SK-N-SH (cell line): ENCODE measurements at regions not wholly inside any gene's neighbourhood (a gene's known extent, or its start where the extent isn't known, plus 50 kb on each side); places are given as distances from the start of the nearest gene placed in this dataset.

Experiments
- EP300 ChIP-seq, 2 experiments: IDR thresholded peaks; 2 replicates each; pipeline versions ENCODE4 v1.4.0 to v1.6.1; 2012; ENCODE audit warnings: borderline replicate concordance in 1 of 2, low read depth in 1 of 2, low read length in 1 of 2
- EZH2phosphoT487 ChIP-seq: fragments of 200-600 bp; sonication (generic); IDR thresholded peaks from 2 replicates; pipeline ENCODE4 v1.6.1; 2017; ENCODE audit warnings: low read depth, mixed run types, mild to moderate bottlenecking, antibody characterized with exemption, moderate library complexity, borderline replicate concordance
- FOXJ3 ChIP-seq: sonication (generic); formaldehyde crosslinking; IDR thresholded peaks from 2 replicates; pipeline ENCODE4 v1.5.1; 2020; ENCODE audit warnings: mild to moderate bottlenecking, missing genetic modification reagents
- POLR2AphosphoS5 ChIP-seq: IDR thresholded peaks from 2 replicates; pipeline ENCODE4 v1.6.1; 2012; ENCODE audit warnings: low read depth, low read length
- RAD21 ChIP-seq: IDR thresholded peaks from 2 replicates; pipeline ENCODE4 v1.6.1; 2012; ENCODE audit warnings: mild to moderate bottlenecking, low read length
- SIN3A ChIP-seq: IDR thresholded peaks from 2 replicates; pipeline ENCODE4 v1.6.1; 2012; ENCODE audit warnings: low read depth, mild to moderate bottlenecking, low read length, moderate library complexity, borderline replicate concordance
- TAF1 ChIP-seq: IDR thresholded peaks from 2 replicates; pipeline ENCODE4 v1.6.1; 2012; ENCODE audit warnings: low read depth, mild to moderate bottlenecking, low read length, moderate library complexity, borderline replicate concordance
- TCF12 ChIP-seq: IDR thresholded peaks from 2 replicates; pipeline ENCODE4 v1.4.0; 2012
- TEAD4 ChIP-seq: IDR thresholded peaks from 2 replicates; pipeline ENCODE4 v1.4.0; 2012; ENCODE audit warnings: mild to moderate bottlenecking, borderline replicate concordance; ENCODE audit not compliant: insufficient read depth
- USF2 ChIP-seq: fragments of 150-350 bp; IDR thresholded peaks from 2 replicates; pipeline ENCODE4 v1.6.1; 2017; ENCODE audit warnings: antibody characterized with exemption, low read length, low read depth, borderline replicate concordance
- YY1 ChIP-seq: IDR thresholded peaks from 2 replicates; pipeline ENCODE4 v1.4.0; 2012; ENCODE audit warnings: low read depth, mild to moderate bottlenecking
- TF ChIP-seq, protein P1 (sequence below): fragments of 200-600 bp; sonication (generic); IDR thresholded peaks from 2 replicates; pipeline ENCODE4 v1.6.1; 2017; ENCODE audit warnings: antibody characterized with exemption, mild to moderate bottlenecking, moderate library complexity
- TF ChIP-seq, protein P2 (sequence below): fragments of 150-350 bp; IDR thresholded peaks from 2 replicates; pipeline ENCODE4 v1.6.1; 2016; ENCODE audit warnings: mild to moderate bottlenecking, low read depth, low read length
- TF ChIP-seq, protein P3 (sequence below): IDR thresholded peaks from 2 replicates; pipeline ENCODE4; 2012

GRCh38 chr22:47621253-47621652 lies 858.8 kb downstream of the TBC1D22A start:
- TF ChIP-seq, protein P1, sequence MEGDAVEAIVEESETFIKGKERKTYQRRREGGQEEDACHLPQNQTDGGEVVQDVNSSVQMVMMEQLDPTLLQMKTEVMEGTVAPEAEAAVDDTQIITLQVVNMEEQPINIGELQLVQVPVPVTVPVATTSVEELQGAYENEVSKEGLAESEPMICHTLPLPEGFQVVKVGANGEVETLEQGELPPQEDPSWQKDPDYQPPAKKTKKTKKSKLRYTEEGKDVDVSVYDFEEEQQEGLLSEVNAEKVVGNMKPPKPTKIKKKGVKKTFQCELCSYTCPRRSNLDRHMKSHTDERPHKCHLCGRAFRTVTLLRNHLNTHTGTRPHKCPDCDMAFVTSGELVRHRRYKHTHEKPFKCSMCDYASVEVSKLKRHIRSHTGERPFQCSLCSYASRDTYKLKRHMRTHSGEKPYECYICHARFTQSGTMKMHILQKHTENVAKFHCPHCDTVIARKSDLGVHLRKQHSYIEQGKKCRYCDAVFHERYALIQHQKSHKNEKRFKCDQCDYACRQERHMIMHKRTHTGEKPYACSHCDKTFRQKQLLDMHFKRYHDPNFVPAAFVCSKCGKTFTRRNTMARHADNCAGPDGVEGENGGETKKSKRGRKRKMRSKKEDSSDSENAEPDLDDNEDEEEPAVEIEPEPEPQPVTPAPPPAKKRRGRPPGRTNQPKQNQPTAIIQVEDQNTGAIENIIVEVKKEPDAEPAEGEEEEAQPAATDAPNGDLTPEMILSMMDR = no peak
- TF ChIP-seq RAD21 (no peak), TAF1 (no peak), EP300 (IDR thresholded peaks at IDR 0.05; ENCODE audit: borderline replicate concordance in 1 of 2, low read depth in 1 of 2, low read length in 1 of 2) (no peak), POLR2AphosphoS5 (no peak), SIN3A (no peak), YY1 (no peak), USF2 (no peak), TEAD4 (no peak), TCF12 (no peak), FOXJ3 (CRISPR knock-in tag) (no peak), EZH2phosphoT487 (no peak)
- TF ChIP-seq, protein P2, sequence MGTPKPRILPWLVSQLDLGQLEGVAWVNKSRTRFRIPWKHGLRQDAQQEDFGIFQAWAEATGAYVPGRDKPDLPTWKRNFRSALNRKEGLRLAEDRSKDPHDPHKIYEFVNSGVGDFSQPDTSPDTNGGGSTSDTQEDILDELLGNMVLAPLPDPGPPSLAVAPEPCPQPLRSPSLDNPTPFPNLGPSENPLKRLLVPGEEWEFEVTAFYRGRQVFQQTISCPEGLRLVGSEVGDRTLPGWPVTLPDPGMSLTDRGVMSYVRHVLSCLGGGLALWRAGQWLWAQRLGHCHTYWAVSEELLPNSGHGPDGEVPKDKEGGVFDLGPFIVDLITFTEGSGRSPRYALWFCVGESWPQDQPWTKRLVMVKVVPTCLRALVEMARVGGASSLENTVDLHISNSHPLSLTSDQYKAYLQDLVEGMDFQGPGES = no peak
- TF ChIP-seq, protein P3, sequence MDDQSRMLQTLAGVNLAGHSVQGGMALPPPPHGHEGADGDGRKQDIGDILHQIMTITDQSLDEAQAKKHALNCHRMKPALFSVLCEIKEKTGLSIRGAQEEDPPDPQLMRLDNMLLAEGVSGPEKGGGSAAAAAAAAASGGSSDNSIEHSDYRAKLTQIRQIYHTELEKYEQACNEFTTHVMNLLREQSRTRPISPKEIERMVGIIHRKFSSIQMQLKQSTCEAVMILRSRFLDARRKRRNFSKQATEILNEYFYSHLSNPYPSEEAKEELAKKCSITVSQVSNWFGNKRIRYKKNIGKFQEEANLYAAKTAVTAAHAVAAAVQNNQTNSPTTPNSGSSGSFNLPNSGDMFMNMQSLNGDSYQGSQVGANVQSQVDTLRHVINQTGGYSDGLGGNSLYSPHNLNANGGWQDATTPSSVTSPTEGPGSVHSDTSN = no peak
